K562 (cell line): ENCODE measurements at regions not wholly inside any gene's neighbourhood (a gene's known extent, or its start where the extent isn't known, plus 50 kb on each side); places are given as distances from the start of the nearest gene placed in this dataset.

Source experiments
- ATAC-seq: fragments of 200-7000 bp; cut with Tn5 transposase; 3 replicates; pipeline ENCODE4 v1.9.1; 2020; ENCODE audit warnings: moderate library complexity
- BruUV-seq: library from RNA; stranded (reverse); fragments of 400-500 nt; replicated peaks from 2 replicates; lab custom pipeline; 2021; lab: Mats Ljungman, UMichigan
- CTCF ChIA-PET: fragments of 300-600 bp; formaldehyde crosslinking; extraction: SDS; loops from one replicate; lab custom pipeline; 2021; ENCODE audit warnings: low intra/inter-chr PET ratio; lab: Yijun Ruan, JAX
- POLR2A ChIA-PET: fragments of 300-600, 350-650 bp; sonication (Branson Sonifier 250); formaldehyde crosslinking; extraction: SDS; loops from one replicate; lab custom pipeline; 2021; ENCODE audit warnings: antibody characterized with exemption, inconsistent platforms; lab: Yijun Ruan, JAX
- DNase-seq, 4 experiments: peaks; one replicate each; pipeline versions ENCODE4 v3.0.0 to v3.0.0-alpha.2; 2011 to 2018; ENCODE audit warnings: low spot score in 3 of 4, mixed read lengths in 3 of 4; ENCODE audit errors: extremely low read depth in 1 of 4
- FAIRE-seq: peaks from 2 replicates; lab custom pipeline; 2011; peaks lifted over from hg19 to GRCh38; lab: Jason Lieb, UNC
- H2AFZ ChIP-seq: 2 replicates; pipeline ENCODE4 v1.6.0; 2011; ENCODE audit warnings: low read depth, low read length, control low read depth, inconsistent platforms
- H3K27ac ChIP-seq: fragments of 200-600 bp; 3 replicates; pipeline ENCODE4 v1.8.0; 2011; ENCODE audit warnings: low read depth, mild to moderate bottlenecking, control low read depth, inconsistent platforms, low read length, moderate library complexity, mixed read lengths; ENCODE audit errors: extremely low read depth
- H3K27me3 ChIP-seq, 2 experiments: fragments of 300-600 bp in 1 of 2; 2 replicates in 1 of 2; 3 replicates in 1 of 2; pipeline versions ENCODE4 v1.6.0 to v1.8.0; 2011; ENCODE audit warnings: inconsistent platforms in 2 of 2, low read length in 2 of 2, mild to moderate bottlenecking in 1 of 2, mixed read lengths in 1 of 2, moderate library complexity in 1 of 2; ENCODE audit not compliant: control insufficient read depth in 2 of 2, insufficient read depth in 2 of 2
- H3K36me3 ChIP-seq: fragments of 300-600 bp; 3 replicates; pipeline ENCODE4 v1.8.0; 2011; ENCODE audit warnings: mild to moderate bottlenecking, low read length, inconsistent platforms; ENCODE audit not compliant: control insufficient read depth, insufficient read depth
- H3K4me1 ChIP-seq, 2 experiments: fragments of 200-600 bp in 1 of 2; replicated peaks in 1 of 2; 2 replicates in 1 of 2; 3 replicates in 1 of 2; pipeline versions ENCODE4 v1.5.1 to v1.8.0; 2011; ENCODE audit warnings: inconsistent platforms in 2 of 2, low read length in 2 of 2, mild to moderate bottlenecking in 1 of 2, mixed read lengths in 1 of 2, moderate library complexity in 1 of 2; ENCODE audit not compliant: control insufficient read depth in 2 of 2, insufficient read depth in 2 of 2
- H3K4me2 ChIP-seq: 2 replicates; pipeline ENCODE4 v1.6.1; 2011; ENCODE audit warnings: low read length, control low read depth, inconsistent platforms, mixed read lengths; ENCODE audit not compliant: insufficient read depth
- H3K4me3 ChIP-seq: fragments of 200-600 bp; sonication (generic), shearing (Covaris generic); 2 replicates; pipeline ENCODE4 v1.5.1; 2016; ENCODE audit warnings: control low read depth, inconsistent platforms
- H3K79me2 ChIP-seq: fragments of 200-600 bp; 3 replicates; pipeline ENCODE4 v1.8.0; 2011; ENCODE audit warnings: low read length, inconsistent platforms; ENCODE audit not compliant: control insufficient read depth, insufficient read depth
- H3K9ac ChIP-seq, 2 experiments: 2 replicates each; pipeline versions ENCODE4 v1.6.0 to v1.6.1; 2011; ENCODE audit warnings: low read depth in 2 of 2, low read length in 2 of 2, control low read depth in 1 of 2, inconsistent platforms in 1 of 2, mild to moderate bottlenecking in 1 of 2, mixed read lengths in 1 of 2; ENCODE audit not compliant: insufficient read depth in 1 of 2
- H3K9me1 ChIP-seq: one replicate; pipeline ENCODE4 v1.6.0; 2011; ENCODE audit warnings: inconsistent platforms, mild to moderate bottlenecking, low read length, moderate library complexity; ENCODE audit not compliant: control insufficient read depth, insufficient read depth
- H3K9me3 ChIP-seq: replicated peaks from 2 replicates; pipeline ENCODE4 v1.5.1; 2011; ENCODE audit warnings: low read depth, low read length, inconsistent platforms; ENCODE audit not compliant: control insufficient read depth, insufficient read depth
- H4K20me1 ChIP-seq: replicated peaks from 2 replicates; pipeline ENCODE4 v1.6.1; 2011; ENCODE audit warnings: low read length, inconsistent platforms, mixed read lengths; ENCODE audit not compliant: control insufficient read depth, insufficient read depth
- NFIX ChIP-seq: fragments of 250-450 bp; sonication (Bioruptor Pico); IDR thresholded peaks from 2 replicates; pipeline ENCODE4 v1.4.0; 2020; ENCODE audit warnings: low read depth, mild to moderate bottlenecking, moderate library complexity
- PCBP2 ChIP-seq: fragments of 200-400 bp; formaldehyde crosslinking; IDR thresholded peaks from 2 replicates; pipeline ENCODE4 v1.6.1; 2018; ENCODE audit warnings: low read length, low read depth, mild to moderate bottlenecking, moderate library complexity; ENCODE audit not compliant: poor library complexity, severe bottlenecking
- POLR2B ChIP-seq: fragments of 450-650 bp; IDR thresholded peaks from 2 replicates; pipeline ENCODE4 v1.6.1; 2018; ENCODE audit warnings: low read depth; ENCODE audit not compliant: partially characterized antibody
- SP1 ChIP-seq: sonication (generic); formaldehyde crosslinking; IDR thresholded peaks from 2 replicates; pipeline ENCODE4 v1.8.1; 2022; ENCODE audit warnings: mild to moderate bottlenecking, missing genetic modification reagents
- WGBS: fragments of 100-300 bp; shearing (Covaris generic); methylation state at CpG from one replicate; pipeline ENCODE4 v1.1.6; 2016; ENCODE audit warnings: low coverage, mixed read lengths; ENCODE audit not compliant: insufficient coverage; ENCODE audit errors: missing lambda C conversion rate; 5-methylcytosine and 5-hydroxymethylcytosine counted together
- in situ Hi-C: fragments of 300-500 bp; cut with MboI; formaldehyde crosslinking; loops from 4 replicates; pipeline ENCODE4 v1.15.0; 2018; ENCODE audit warnings: inconsistent platforms, mixed read lengths
- intact Hi-C: fragments of 100-400 bp; cut with micrococcal nuclease; formaldehyde crosslinking; loops from 2 replicates; pipeline ENCODE4 v1.14.2; 2022
- TF ChIP-seq, protein P1 (sequence below), 2 experiments: IDR thresholded peaks; 2 replicates each; pipeline ENCODE4 v1.6.1; 2011; ENCODE audit warnings: borderline replicate concordance in 1 of 2, control low read depth in 1 of 2, low read depth in 1 of 2, low read length in 1 of 2, mild to moderate bottlenecking in 1 of 2, mixed read lengths in 1 of 2, moderate library complexity in 1 of 2; ENCODE audit not compliant: insufficient read depth in 1 of 2, insufficient read length in 1 of 2, poor library complexity in 1 of 2, severe bottlenecking in 1 of 2; ENCODE audit errors: extremely low read depth in 1 of 2

DNA sequence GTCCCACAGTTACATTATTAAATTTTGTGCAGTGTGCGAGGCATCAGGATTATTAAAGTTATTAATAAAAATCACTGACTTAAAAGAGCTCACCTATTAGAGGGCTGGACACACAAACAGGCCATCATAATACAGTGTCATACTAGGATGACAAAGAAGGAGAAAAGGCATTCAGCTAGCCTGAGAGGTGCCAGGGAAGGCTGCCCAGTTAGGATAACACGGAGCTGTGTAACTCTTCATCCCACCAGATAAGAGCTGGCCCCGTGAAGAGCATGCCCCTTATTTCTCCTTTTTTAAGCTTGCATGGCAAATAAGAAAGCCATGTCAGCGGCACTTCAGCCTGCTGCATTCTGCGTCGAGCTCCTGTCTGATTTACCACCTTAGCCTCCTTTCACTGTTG lies 109.5 kb downstream of the KCNK1 start:
- ATAC-seq (no peak), DNase-seq (no peak), FAIRE-seq (no peak)
- TF ChIP-seq SP1 (no peak), NFIX (CRISPR knock-in tag) (no peak), POLR2B (no peak), PCBP2 (no peak)
- TF ChIP-seq, protein P1, sequence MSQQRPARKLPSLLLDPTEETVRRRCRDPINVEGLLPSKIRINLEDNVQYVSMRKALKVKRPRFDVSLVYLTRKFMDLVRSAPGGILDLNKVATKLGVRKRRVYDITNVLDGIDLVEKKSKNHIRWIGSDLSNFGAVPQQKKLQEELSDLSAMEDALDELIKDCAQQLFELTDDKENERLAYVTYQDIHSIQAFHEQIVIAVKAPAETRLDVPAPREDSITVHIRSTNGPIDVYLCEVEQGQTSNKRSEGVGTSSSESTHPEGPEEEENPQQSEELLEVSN (IDR thresholded peaks at IDR 0.05; ENCODE audit: borderline replicate concordance in 1 of 2, extremely low read depth in 1 of 2, insufficient read depth in 1 of 2, insufficient read length in 1 of 2, low read depth in 1 of 2, low read length in 1 of 2, poor library complexity in 1 of 2, severe bottlenecking in 1 of 2) = no peak
- H3K4me2 ChIP-seq = no peak overlapping the region
- no peaks in the 10 kb centered on the region for H4K20me1 ChIP-seq
- ChIA-PET POLR2A (interaction anchor here (1.0 kb wide), 1 partner anchor 12 kb away, joined by 4 read pairs; no protein-coding TSS in a partner anchor), CTCF (no interaction called here)
- H3K27me3 ChIP-seq = no peaks in the 10 kb centered on the region
- BruUV-seq = no TSS peak
- H3K79me2 ChIP-seq = no peaks in the 10 kb centered on the region
- no peaks in the 10 kb centered on the region for H3K36me3 ChIP-seq
- H3K27ac ChIP-seq = no peak overlapping the region
- in situ Hi-C loops = no loop called here
- H3K9me3 ChIP-seq = no peaks in the 10 kb centered on the region
- no peaks in the 10 kb centered on the region for H3K9me1 ChIP-seq
- peaks cover 0 to 10% of the 10 kb centered on the region in 2 experiments; a peak in 2 of 5 replicates for H3K4me1 ChIP-seq
- no peak overlapping the region for H3K4me3 ChIP-seq
- 46% methylated on average over 6 of the region's 6 CpGs for WGBS
- H3K9ac ChIP-seq = no peak overlapping the region
- intact Hi-C loops = no loop called here
- H2AFZ ChIP-seq = no peak overlapping the region
